ENCODE measurements at regions not wholly inside any gene's neighbourhood (a gene's known extent, or its start where the extent isn't known, plus 50 kb on each side); places are given as distances from the start of the nearest gene placed in this dataset.

GRCh38 chr14:83842547-83842946 is 1687.4 kb upstream of the FLRT2 start:
- POLR2A ChIA-PET = no interaction called here
- TF ChIP-seq GATA2 (IDR thresholded peaks at IDR 0.05; ENCODE audit: insufficient read depth, insufficient read length, low read depth, low read length) (no peak), FOS (IDR thresholded peaks at IDR 0.05; ENCODE audit: borderline replicate concordance, insufficient read depth, low read length) (no peak), EZH2 (IDR thresholded peaks at IDR 0.05; ENCODE audit: borderline replicate concordance, low read depth, low read length, severe bottlenecking) (no peak), POLR2AphosphoS5 (IDR thresholded peaks at IDR 0.05; ENCODE audit: insufficient read depth, low read depth, low read length) (no peak), MAX (IDR thresholded peaks at IDR 0.05; ENCODE audit: insufficient read depth, insufficient read length) (no peak)
- CTCF ChIA-PET = no interaction called here
- no peaks in the 10 kb centered on the region for H4K20me1 ChIP-seq (replicated peaks; ENCODE audit: control insufficient read depth, extremely low read depth, insufficient read depth, low read length)
- no peak overlapping the region for H3K9ac ChIP-seq (replicated peaks; ENCODE audit: extremely low read depth, insufficient read depth, low read length)
- no peaks in the 10 kb centered on the region for H3K9me1 ChIP-seq (replicated peaks; ENCODE audit: control insufficient read depth, extremely low read depth, insufficient read depth, low read length)
- dilution Hi-C loops (cut with MboI; ENCODE audit: extremely low pct_ligation_motif_present, low sequenced_read_pairs) = no loop called here
- H3K9me3 ChIP-seq (replicated peaks; ENCODE audit: control insufficient read depth, insufficient read depth, low read length) = no peaks in the 10 kb centered on the region
- BruUV-seq (replicated peaks) = no TSS peak
- no peak for DNase-seq (ENCODE audit: low read depth, low spot score)
- no peak overlapping the region for H2AFZ ChIP-seq (ENCODE audit: low read depth, low read length)
- FAIRE-seq = no peak
- no peaks in the 10 kb centered on the region for H3K4me1 ChIP-seq (ENCODE audit: control insufficient read depth, extremely low read depth, insufficient read depth, low read length)
- H3K27ac ChIP-seq (ENCODE audit: insufficient read depth, low read depth, low read length) = no peak overlapping the region
- H3K36me3 ChIP-seq (ENCODE audit: control insufficient read depth in 2 of 2, extremely low read depth in 1 of 2, insufficient read depth in 2 of 2, low read length in 2 of 2) = no peaks in the 10 kb centered on the region
- no peak overlapping the region for H3K4me3 ChIP-seq (replicated peaks in 1 of 3; ENCODE audit: insufficient read depth in 1 of 3, low read depth in 1 of 3, low read length in 3 of 3)
- intact Hi-C loops (cut with micrococcal nuclease) = no loop called here
- no peak overlapping the region for H3K4me2 ChIP-seq (ENCODE audit: insufficient read depth, low read length)
- no peaks in the 10 kb centered on the region for H3K79me2 ChIP-seq (ENCODE audit: control insufficient read depth, insufficient read depth, low read length)
- no peaks in the 10 kb centered on the region for H3K27me3 ChIP-seq (ENCODE audit: control insufficient read depth in 2 of 2, insufficient read depth in 2 of 2, low read length in 2 of 2)

- Histone ChIP-seq H3K4me2 (ENCODE audit: insufficient read depth, low read length) (no peak overlapping the region), H3K27me3 (ENCODE audit: control insufficient read depth in 2 of 2, insufficient read depth in 2 of 2, low read length in 2 of 2) (no peaks in the 10 kb centered on the region), H3K9me1 (replicated peaks; ENCODE audit: control insufficient read depth, extremely low read depth, insufficient read depth, low read length) (no peaks in the 10 kb centered on the region), H4K20me1 (replicated peaks; ENCODE audit: control insufficient read depth, extremely low read depth, insufficient read depth, low read length) (no peaks in the 10 kb centered on the region), H3K9me3 (replicated peaks; ENCODE audit: control insufficient read depth, insufficient read depth, low read length) (no peaks in the 10 kb centered on the region), H3K27ac (ENCODE audit: insufficient read depth, low read depth, low read length) (no peak overlapping the region), H3K79me2 (ENCODE audit: control insufficient read depth, insufficient read depth, low read length) (no peaks in the 10 kb centered on the region), H3K36me3 (ENCODE audit: control insufficient read depth in 2 of 2, extremely low read depth in 1 of 2, insufficient read depth in 2 of 2, low read length in 2 of 2) (no peaks in the 10 kb centered on the region), H3K4me3 (replicated peaks in 1 of 3; ENCODE audit: insufficient read depth in 1 of 3, low read depth in 1 of 3, low read length in 3 of 3) (no peak overlapping the region), H3K9ac (replicated peaks; ENCODE audit: extremely low read depth, insufficient read depth, low read length) (no peak overlapping the region), H3K4me1 (ENCODE audit: control insufficient read depth, extremely low read depth, insufficient read depth, low read length) (no peaks in the 10 kb centered on the region), H2AFZ (ENCODE audit: low read depth, low read length) (no peak overlapping the region)
- BruUV-seq (replicated peaks) = no TSS peak
- TF ChIP-seq POLR2A (IDR thresholded peaks at IDR 0.05; ENCODE audit: low read depth, low read length) = no peak
- TF ChIP-seq, protein P1, sequence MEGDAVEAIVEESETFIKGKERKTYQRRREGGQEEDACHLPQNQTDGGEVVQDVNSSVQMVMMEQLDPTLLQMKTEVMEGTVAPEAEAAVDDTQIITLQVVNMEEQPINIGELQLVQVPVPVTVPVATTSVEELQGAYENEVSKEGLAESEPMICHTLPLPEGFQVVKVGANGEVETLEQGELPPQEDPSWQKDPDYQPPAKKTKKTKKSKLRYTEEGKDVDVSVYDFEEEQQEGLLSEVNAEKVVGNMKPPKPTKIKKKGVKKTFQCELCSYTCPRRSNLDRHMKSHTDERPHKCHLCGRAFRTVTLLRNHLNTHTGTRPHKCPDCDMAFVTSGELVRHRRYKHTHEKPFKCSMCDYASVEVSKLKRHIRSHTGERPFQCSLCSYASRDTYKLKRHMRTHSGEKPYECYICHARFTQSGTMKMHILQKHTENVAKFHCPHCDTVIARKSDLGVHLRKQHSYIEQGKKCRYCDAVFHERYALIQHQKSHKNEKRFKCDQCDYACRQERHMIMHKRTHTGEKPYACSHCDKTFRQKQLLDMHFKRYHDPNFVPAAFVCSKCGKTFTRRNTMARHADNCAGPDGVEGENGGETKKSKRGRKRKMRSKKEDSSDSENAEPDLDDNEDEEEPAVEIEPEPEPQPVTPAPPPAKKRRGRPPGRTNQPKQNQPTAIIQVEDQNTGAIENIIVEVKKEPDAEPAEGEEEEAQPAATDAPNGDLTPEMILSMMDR (IDR thresholded peaks at IDR 0.05; ENCODE audit: extremely low read depth in 1 of 2, insufficient read depth in 1 of 2, low read depth in 1 of 2, low read length in 2 of 2) = no peak
- TF ChIP-seq EZH2 (IDR thresholded peaks at IDR 0.05; ENCODE audit: borderline replicate concordance, low read depth, low read length, severe bottlenecking) = no peak
- TF ChIP-seq POLR2AphosphoS5 (IDR thresholded peaks at IDR 0.05; ENCODE audit: insufficient read depth, low read depth, low read length) = no peak
- no peak for TF ChIP-seq JUN (IDR thresholded peaks at IDR 0.05; ENCODE audit: borderline replicate concordance, insufficient read depth, insufficient read length, low read depth)
- TF ChIP-seq MAX (IDR thresholded peaks at IDR 0.05; ENCODE audit: insufficient read depth, insufficient read length) = no peak
- no peak for TF ChIP-seq FOS (IDR thresholded peaks at IDR 0.05; ENCODE audit: borderline replicate concordance, insufficient read depth, low read length)
- no peak for TF ChIP-seq MYC (IDR thresholded peaks at IDR 0.05; ENCODE audit: low read depth, low read length)
- no peak for TF ChIP-seq GATA2 (IDR thresholded peaks at IDR 0.05; ENCODE audit: insufficient read depth, insufficient read length, low read depth, low read length)
- DNase-seq (ENCODE audit: low read depth, low spot score) (no peak), FAIRE-seq (no peak)
- POLR2A ChIA-PET = interaction anchor here (0.6 kb wide), 1 partner anchor 426 kb away, joined by 3 read pairs; no protein-coding TSS in a partner anchor
- intact Hi-C loops (cut with micrococcal nuclease) = no loop called here
- dilution Hi-C loops (cut with MboI; ENCODE audit: extremely low pct_ligation_motif_present, low sequenced_read_pairs) = no loop called here
- CTCF ChIA-PET = interaction anchor here (1.3 to 1.4 kb wide), 2 partner anchors 10 to 11 kb away, joined by 3 to 4 read pairs; no protein-coding TSS in a partner anchor
Observed at GRCh38 chr14:83847102-83847501, 1682.8 kb upstream of the FLRT2 start.
